SK-N-SH (cell line): ENCODE measurements at regions not wholly inside any gene's neighbourhood (a gene's known extent, or its start where the extent isn't known, plus 50 kb on each side); places are given as distances from the start of the nearest gene placed in this dataset.

Experiments used
- CHD2 ChIP-seq: fragments of 150-350 bp; IDR thresholded peaks from 2 replicates; pipeline ENCODE4 v1.6.1; 2018; ENCODE audit warnings: low read length; ENCODE audit not compliant: partially characterized antibody
- CTCF ChIP-seq: fragments of 200-600 bp; sonication (generic); IDR thresholded peaks from 2 replicates; pipeline ENCODE4 v1.6.1; 2017; ENCODE audit warnings: antibody characterized with exemption, mild to moderate bottlenecking, moderate library complexity
- EZH2phosphoT487 ChIP-seq: fragments of 200-600 bp; sonication (generic); IDR thresholded peaks from 2 replicates; pipeline ENCODE4 v1.6.1; 2017; ENCODE audit warnings: low read depth, mixed run types, mild to moderate bottlenecking, antibody characterized with exemption, moderate library complexity, borderline replicate concordance
- MXI1 ChIP-seq: IDR thresholded peaks from 2 replicates; pipeline ENCODE4 v1.6.1; 2012; ENCODE audit warnings: mild to moderate bottlenecking, low read depth, low read length, improper control_type of control experiment
- NRF1 ChIP-seq: IDR thresholded peaks from 2 replicates; pipeline ENCODE4 v1.6.1; 2012; ENCODE audit warnings: low read depth, mild to moderate bottlenecking, low read length
- POLR2AphosphoS5 ChIP-seq: IDR thresholded peaks from 2 replicates; pipeline ENCODE4 v1.6.1; 2012; ENCODE audit warnings: low read depth, low read length
- RAD21 ChIP-seq: IDR thresholded peaks from 2 replicates; pipeline ENCODE4 v1.6.1; 2012; ENCODE audit warnings: mild to moderate bottlenecking, low read length
- REST ChIP-seq: IDR thresholded peaks from 2 replicates; pipeline ENCODE4 v1.6.1; 2012; ENCODE audit warnings: mild to moderate bottlenecking, low read depth, low read length, moderate library complexity
- SIN3A ChIP-seq: IDR thresholded peaks from 2 replicates; pipeline ENCODE4 v1.6.1; 2012; ENCODE audit warnings: low read depth, mild to moderate bottlenecking, low read length, moderate library complexity, borderline replicate concordance
- SMC3 ChIP-seq: IDR thresholded peaks from 2 replicates; pipeline ENCODE4 v1.6.1; 2012; ENCODE audit warnings: low read depth, low read length, improper control_type of control experiment
- TEAD4 ChIP-seq: IDR thresholded peaks from 2 replicates; pipeline ENCODE4 v1.4.0; 2012; ENCODE audit warnings: mild to moderate bottlenecking, borderline replicate concordance; ENCODE audit not compliant: insufficient read depth
- ZBTB33 ChIP-seq: IDR thresholded peaks from 2 replicates; pipeline ENCODE4 v1.4.0; 2012; ENCODE audit warnings: low read depth, borderline replicate concordance

GRCh38 chr11:93278976-93279375 is 51.6 kb upstream of the DEUP1 start:
- TF ChIP-seq CTCF (no peak), EZH2phosphoT487 (no peak), SMC3 (no peak), REST (no peak), MXI1 (no peak), NRF1 (no peak), SIN3A (no peak), ZBTB33 (no peak), CHD2 (no peak), TEAD4 (no peak), POLR2AphosphoS5 (no peak), RAD21 (no peak)
